GM12878 (cell line): ENCODE measurements at regions not wholly inside any gene's neighbourhood (a gene's known extent, or its start where the extent isn't known, plus 50 kb on each side); places are given as distances from the start of the nearest gene placed in this dataset.

Experiments
- ASH2L ChIP-seq: fragments of 300-600, 200-600 bp; sonication (generic); IDR thresholded peaks from 2 replicates; pipeline ENCODE4 v1.6.1; 2017; ENCODE audit warnings: low read depth, mild to moderate bottlenecking, borderline replicate concordance
- CEBPZ ChIP-seq: fragments of 150-350 bp; IDR thresholded peaks from 2 replicates; pipeline ENCODE4 v1.6.1; 2016; ENCODE audit warnings: low read depth, low read length
- CREM ChIP-seq: IDR thresholded peaks from 2 replicates; pipeline ENCODE4 v1.6.1; 2014; ENCODE audit warnings: antibody characterized with exemption, low read depth
- CTCF ChIP-seq, 3 experiments: IDR thresholded peaks in 2 of 3; conservative IDR thresholded peaks in 1 of 3; 2 replicates each; pipeline ENCODE4 v1.5.1; 2011; ENCODE audit warnings: low read depth in 3 of 3, low read length in 3 of 3, mild to moderate bottlenecking in 3 of 3, control low read depth in 2 of 3, moderate library complexity in 2 of 3, inconsistent platforms in 1 of 3, mixed read lengths in 1 of 3; ENCODE audit not compliant: control insufficient read depth in 2 of 3, insufficient read depth in 1 of 3; ENCODE audit errors: extremely low read depth in 1 of 3
- EED ChIP-seq: sonication (generic); IDR thresholded peaks from 2 replicates; pipeline ENCODE4 v1.6.1; 2016; ENCODE audit warnings: antibody characterized with exemption, low read depth
- EZH2 ChIP-seq: IDR thresholded peaks from 2 replicates; pipeline ENCODE4 v1.6.1; 2012; ENCODE audit warnings: low read depth, mild to moderate bottlenecking, control low read depth, inconsistent platforms, low read length, borderline replicate concordance; ENCODE audit not compliant: control insufficient read depth
- NR2C2 ChIP-seq: IDR thresholded peaks from 2 replicates; pipeline ENCODE4 v1.6.1; 2011; ENCODE audit warnings: borderline replicate concordance, low read depth; ENCODE audit not compliant: control insufficient read depth, insufficient read length
- SKIL ChIP-seq: fragments of 450-650 bp; IDR thresholded peaks from 2 replicates; pipeline ENCODE4 v1.6.1; 2017; ENCODE audit warnings: mild to moderate bottlenecking, low read depth, inconsistent platforms; ENCODE audit not compliant: poor library complexity, severe bottlenecking
- SP1 ChIP-seq: IDR thresholded peaks from one replicate; pipeline ENCODE4 v1.6.1; 2011; ENCODE audit warnings: low read depth, low read length
- TAF1 ChIP-seq: IDR thresholded peaks from 2 replicates; pipeline ENCODE4 v1.6.1; 2011; ENCODE audit warnings: mild to moderate bottlenecking, low read depth, low read length, borderline replicate concordance
- YY1 ChIP-seq: IDR thresholded peaks from 2 replicates; pipeline ENCODE4 v1.6.1; 2011; ENCODE audit warnings: low read depth, mild to moderate bottlenecking, low read length

- no peak for TF ChIP-seq CTCF (IDR thresholded peaks at IDR 0.05 in 2 of 3, conservative IDR thresholded peaks at IDR 0.05 in 1 of 3; ENCODE audit: control insufficient read depth in 2 of 3, extremely low read depth in 1 of 3, insufficient read depth in 1 of 3, low read depth in 3 of 3, low read length in 3 of 3)
- TF ChIP-seq ASH2L, result no peak
- no peak for TF ChIP-seq YY1
- TF ChIP-seq EZH2, result no peak
- TF ChIP-seq EED, result no peak
- no peak for TF ChIP-seq NR2C2
- no peak for TF ChIP-seq CEBPZ
- TF ChIP-seq TAF1, result no peak
- no peak for TF ChIP-seq CREM
- no peak for TF ChIP-seq SP1
- TF ChIP-seq SKIL, result no peak
Measured at GRCh38 chr4:104248726-104249125, 246.0 kb downstream of the CXXC4 start.
